ENCODE measurements at regions not wholly inside any gene's neighbourhood (a gene's known extent, or its start where the extent isn't known, plus 50 kb on each side); places are given as distances from the start of the nearest gene placed in this dataset.

- H3K36me3 Mint-ChIP-seq = no peaks in the 10 kb centered on the region
- H3K4me3 Mint-ChIP-seq = no peak overlapping the region
- no peaks in the 10 kb centered on the region for H3F3A ChIP-seq (ENCODE audit: low read depth)
- no peak overlapping the region for H3K4me3 ChIP-seq
- H2AFZ ChIP-seq (replicated peaks) = no peak overlapping the region
- TF ChIP-seq EZH2 (IDR thresholded peaks at IDR 0.05) (no peak), EZH2phosphoT487 (IDR thresholded peaks at IDR 0.05) (no peak)
- TF ChIP-seq, protein P1, sequence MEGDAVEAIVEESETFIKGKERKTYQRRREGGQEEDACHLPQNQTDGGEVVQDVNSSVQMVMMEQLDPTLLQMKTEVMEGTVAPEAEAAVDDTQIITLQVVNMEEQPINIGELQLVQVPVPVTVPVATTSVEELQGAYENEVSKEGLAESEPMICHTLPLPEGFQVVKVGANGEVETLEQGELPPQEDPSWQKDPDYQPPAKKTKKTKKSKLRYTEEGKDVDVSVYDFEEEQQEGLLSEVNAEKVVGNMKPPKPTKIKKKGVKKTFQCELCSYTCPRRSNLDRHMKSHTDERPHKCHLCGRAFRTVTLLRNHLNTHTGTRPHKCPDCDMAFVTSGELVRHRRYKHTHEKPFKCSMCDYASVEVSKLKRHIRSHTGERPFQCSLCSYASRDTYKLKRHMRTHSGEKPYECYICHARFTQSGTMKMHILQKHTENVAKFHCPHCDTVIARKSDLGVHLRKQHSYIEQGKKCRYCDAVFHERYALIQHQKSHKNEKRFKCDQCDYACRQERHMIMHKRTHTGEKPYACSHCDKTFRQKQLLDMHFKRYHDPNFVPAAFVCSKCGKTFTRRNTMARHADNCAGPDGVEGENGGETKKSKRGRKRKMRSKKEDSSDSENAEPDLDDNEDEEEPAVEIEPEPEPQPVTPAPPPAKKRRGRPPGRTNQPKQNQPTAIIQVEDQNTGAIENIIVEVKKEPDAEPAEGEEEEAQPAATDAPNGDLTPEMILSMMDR (IDR thresholded peaks at IDR 0.05) = no peak
- H3K27ac Mint-ChIP-seq = no peak overlapping the region
- H4K20me1 ChIP-seq (ENCODE audit: low read depth) = no peaks in the 10 kb centered on the region
- peaks cover 17% of the 10 kb centered on the region for H3K4me1 Mint-ChIP-seq
- no peaks in the 10 kb centered on the region for H3K9me3 ChIP-seq (ENCODE audit: low read depth)
- no peak overlapping the region for H3K4me2 ChIP-seq
- no peak overlapping the region for H3K9ac ChIP-seq
- no peaks in the 10 kb centered on the region for H3K79me2 ChIP-seq (ENCODE audit: low read depth)
- H3K9me3 Mint-ChIP-seq = peaks cover 3% of the 10 kb centered on the region
- no peaks in the 10 kb centered on the region for H3K36me3 ChIP-seq
- no peaks in the 10 kb centered on the region for H3K27me3 ChIP-seq
- H3K4me1 ChIP-seq = no peaks in the 10 kb centered on the region
- no peak overlapping the region for H3K27ac ChIP-seq
- DNase-seq (ENCODE audit: low spot score) = no peak
- peaks cover 13% of the 10 kb centered on the region for H3K27me3 Mint-ChIP-seq (ENCODE audit: insufficient read depth, low read depth)
These were observed 52.4 kb upstream of the FNDC3B start for GRCh38 chr3:171986757-171987518.
